ENCODE measurements at regions not wholly inside any gene's neighbourhood (a gene's known extent, or its start where the extent isn't known, plus 50 kb on each side); places are given as distances from the start of the nearest gene placed in this dataset.
"Not testable (repeated sequence)": the region's sequence is repeated elsewhere in the genome, so short reads cannot be mapped to it uniquely, and the experiment has no call there.

DNA sequence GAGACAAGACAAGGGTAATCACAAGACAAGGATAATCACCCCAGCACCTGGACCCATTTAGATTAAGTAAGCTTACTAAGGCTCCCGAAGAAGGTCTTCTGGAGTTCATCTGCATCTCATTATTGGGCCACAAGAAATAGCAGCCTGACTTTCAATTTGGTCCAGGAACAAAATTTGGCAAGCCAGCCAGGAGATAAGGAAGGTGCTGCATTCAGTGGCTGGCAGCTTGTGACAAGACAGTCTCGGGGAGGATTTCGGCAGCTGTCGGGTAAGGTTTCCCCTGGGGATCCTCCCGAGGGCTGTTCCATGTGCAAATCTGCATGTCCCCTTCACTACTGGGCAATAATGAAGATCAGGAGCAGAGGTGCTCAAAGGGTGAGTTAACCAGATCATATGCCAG is 195.2 kb downstream of the FCRL5 start:
- H3K27me3 ChIP-seq (ENCODE audit: control insufficient read depth, insufficient read depth, low read length) = no peaks in the 10 kb centered on the region
- no peaks in the 10 kb centered on the region for H3K36me3 ChIP-seq (ENCODE audit: control insufficient read depth, insufficient read depth, low read length)
- TF ChIP-seq, protein P1, sequence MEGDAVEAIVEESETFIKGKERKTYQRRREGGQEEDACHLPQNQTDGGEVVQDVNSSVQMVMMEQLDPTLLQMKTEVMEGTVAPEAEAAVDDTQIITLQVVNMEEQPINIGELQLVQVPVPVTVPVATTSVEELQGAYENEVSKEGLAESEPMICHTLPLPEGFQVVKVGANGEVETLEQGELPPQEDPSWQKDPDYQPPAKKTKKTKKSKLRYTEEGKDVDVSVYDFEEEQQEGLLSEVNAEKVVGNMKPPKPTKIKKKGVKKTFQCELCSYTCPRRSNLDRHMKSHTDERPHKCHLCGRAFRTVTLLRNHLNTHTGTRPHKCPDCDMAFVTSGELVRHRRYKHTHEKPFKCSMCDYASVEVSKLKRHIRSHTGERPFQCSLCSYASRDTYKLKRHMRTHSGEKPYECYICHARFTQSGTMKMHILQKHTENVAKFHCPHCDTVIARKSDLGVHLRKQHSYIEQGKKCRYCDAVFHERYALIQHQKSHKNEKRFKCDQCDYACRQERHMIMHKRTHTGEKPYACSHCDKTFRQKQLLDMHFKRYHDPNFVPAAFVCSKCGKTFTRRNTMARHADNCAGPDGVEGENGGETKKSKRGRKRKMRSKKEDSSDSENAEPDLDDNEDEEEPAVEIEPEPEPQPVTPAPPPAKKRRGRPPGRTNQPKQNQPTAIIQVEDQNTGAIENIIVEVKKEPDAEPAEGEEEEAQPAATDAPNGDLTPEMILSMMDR (IDR thresholded peaks at IDR 0.05; ENCODE audit: insufficient read depth, low read length, poor library complexity, severe bottlenecking) = no peak
- no peak for DNase-seq (ENCODE audit: low read depth)
- H3K4me3 ChIP-seq (ENCODE audit: low read depth, low read length) = no peak overlapping the region

DNA sequence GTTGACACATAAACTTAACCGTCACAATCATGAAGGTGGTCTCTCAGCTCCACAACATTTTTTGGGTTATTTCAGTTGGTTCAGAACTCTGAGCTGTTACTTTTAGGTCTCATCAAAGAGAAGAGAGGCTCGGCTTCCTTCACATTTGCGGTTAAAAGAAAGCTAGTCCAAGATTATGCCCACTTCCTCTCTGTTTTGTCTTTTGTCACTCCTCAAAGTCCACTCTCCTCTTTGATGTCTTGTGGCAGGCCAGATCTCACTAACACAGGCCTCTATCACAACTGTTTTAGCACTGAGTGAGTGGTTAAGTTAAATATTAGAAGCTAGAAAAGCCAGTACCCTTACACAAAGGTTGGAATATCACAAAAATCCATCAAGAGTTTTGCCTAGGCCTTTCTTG is 195.7 kb downstream of the FCRL5 start:
- TF ChIP-seq, protein P1 (IDR thresholded peaks at IDR 0.05; ENCODE audit: insufficient read depth, low read length, poor library complexity, severe bottlenecking) = no peak
- DNase-seq (ENCODE audit: low read depth) = no peak
- Histone ChIP-seq H3K4me3 (ENCODE audit: low read depth, low read length) (no peak overlapping the region), H3K36me3 (ENCODE audit: control insufficient read depth, insufficient read depth, low read length) (no peaks in the 10 kb centered on the region), H3K27me3 (ENCODE audit: control insufficient read depth, insufficient read depth, low read length) (no peaks in the 10 kb centered on the region)

DNA sequence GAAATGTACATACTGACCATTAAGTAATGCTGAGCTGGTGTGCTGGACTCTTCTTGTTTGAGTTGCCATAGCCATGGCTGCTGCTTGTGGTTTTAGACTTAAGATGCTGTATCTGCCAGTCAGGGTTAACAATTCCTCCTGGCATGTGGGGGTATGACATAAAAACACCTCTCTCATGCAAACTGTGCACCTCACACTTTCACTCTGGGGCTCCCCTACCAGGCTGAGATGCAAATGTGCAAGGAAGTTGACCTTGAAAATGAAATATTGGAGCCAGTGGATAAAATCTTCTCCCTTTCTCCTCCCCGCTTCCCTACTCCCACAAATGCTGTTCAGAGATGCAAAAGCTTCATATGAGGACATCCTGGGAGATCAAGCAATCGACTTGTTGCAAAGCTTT is 198.8 kb downstream of the FCRL5 start:
- TF ChIP-seq, protein P1 (IDR thresholded peaks at IDR 0.05; ENCODE audit: insufficient read depth, low read length, poor library complexity, severe bottlenecking) = no peak
- no peak for DNase-seq (ENCODE audit: low read depth)
- H3K4me3 ChIP-seq (ENCODE audit: low read depth, low read length) = no peak overlapping the region
- no peaks in the 10 kb centered on the region for H3K36me3 ChIP-seq (ENCODE audit: control insufficient read depth, insufficient read depth, low read length)
- H3K27me3 ChIP-seq (ENCODE audit: control insufficient read depth, insufficient read depth, low read length) = no peaks in the 10 kb centered on the region

DNA sequence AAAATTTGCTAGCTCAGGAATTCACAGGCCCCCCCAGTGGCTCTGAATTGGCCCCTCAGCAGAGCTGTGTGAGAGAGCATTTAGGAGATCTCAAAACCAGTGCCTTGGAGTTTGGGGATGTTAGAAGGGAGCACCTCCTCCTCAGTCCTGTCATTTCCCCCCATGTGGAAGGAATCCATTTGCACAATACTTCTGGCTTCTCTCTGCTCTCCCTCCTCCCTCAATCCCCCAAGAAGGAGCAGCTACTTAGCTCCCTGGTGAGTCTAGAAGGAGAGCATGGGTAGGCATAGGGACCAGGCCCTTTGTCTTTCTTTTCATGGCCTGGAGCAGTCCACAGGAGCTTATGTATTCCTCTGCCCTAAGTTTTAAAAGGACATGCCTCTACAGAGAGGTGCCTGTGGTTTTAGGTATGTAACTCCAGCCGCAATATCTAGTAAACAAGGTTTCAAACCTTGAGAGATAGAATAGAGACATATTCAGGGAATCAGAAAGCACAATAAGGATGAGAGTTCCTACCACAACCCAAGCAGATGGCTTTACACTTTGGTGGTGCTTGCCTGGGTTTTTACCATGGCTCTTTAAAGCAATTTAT is 199.4 kb downstream of the FCRL5 start:
- no peaks in the 10 kb centered on the region for H3K27me3 ChIP-seq (ENCODE audit: control insufficient read depth, insufficient read depth, low read length)
- no peak for DNase-seq (ENCODE audit: low read depth)
- TF ChIP-seq, protein P1 (IDR thresholded peaks at IDR 0.05; ENCODE audit: insufficient read depth, low read length, poor library complexity, severe bottlenecking) = no peak

DNA sequence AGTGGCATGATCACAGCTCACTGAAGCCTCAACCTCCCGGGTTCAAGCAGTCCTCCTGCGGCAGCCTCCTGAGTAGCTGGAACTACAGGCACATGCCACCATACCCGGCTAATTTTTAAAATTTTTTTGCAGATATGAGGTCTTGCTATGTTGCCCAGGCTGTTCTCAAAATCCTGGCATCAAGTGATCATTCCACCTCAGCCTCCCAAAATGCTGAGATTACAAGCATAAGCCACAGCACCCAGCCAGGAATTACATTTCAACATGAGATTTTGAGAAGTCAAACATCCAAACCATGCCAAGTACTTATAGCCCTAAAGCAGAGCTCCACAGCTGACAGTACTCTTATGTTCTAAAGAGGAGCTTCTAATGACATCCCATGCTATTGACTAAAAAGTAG is 200.1 kb downstream of the FCRL5 start:
- Histone ChIP-seq H3K36me3 (ENCODE audit: control insufficient read depth, insufficient read depth, low read length) (no peaks in the 10 kb centered on the region), H3K4me3 (ENCODE audit: low read depth, low read length) (no peak overlapping the region), H3K27me3 (ENCODE audit: control insufficient read depth, insufficient read depth, low read length) (no peaks in the 10 kb centered on the region)
- TF ChIP-seq, protein P1 (IDR thresholded peaks at IDR 0.05; ENCODE audit: insufficient read depth, low read length, poor library complexity, severe bottlenecking) = no peak
- no peak for DNase-seq (ENCODE audit: low read depth)

More for the DNA sequence above, 199.4 kb downstream of the FCRL5 start:
- Histone ChIP-seq H3K36me3 (ENCODE audit: control insufficient read depth, insufficient read depth, low read length) (no peaks in the 10 kb centered on the region), H3K4me3 (ENCODE audit: low read depth, low read length) (no peak overlapping the region)

DNA sequence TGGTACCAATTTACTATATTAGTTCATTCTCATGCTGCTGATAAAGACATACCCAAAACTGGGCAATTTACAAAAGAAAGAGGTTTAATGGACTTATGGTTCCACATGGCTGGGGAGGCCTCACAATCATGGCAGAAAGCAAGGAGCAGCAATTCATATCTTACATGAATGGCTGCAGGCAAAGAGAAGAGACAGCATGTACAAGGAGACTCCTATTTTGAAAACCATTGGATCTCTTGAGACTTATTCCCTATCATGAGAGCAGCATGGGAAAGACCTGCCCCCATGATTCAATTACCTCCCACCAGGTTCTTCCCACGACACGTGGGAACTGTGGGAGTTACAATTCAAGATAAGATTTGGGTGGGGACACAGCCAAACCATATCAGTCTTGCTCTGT is 200.5 kb downstream of the FCRL5 start:
- H3K4me3 ChIP-seq (ENCODE audit: low read depth, low read length); H3K27me3 ChIP-seq (ENCODE audit: control insufficient read depth, insufficient read depth, low read length); H3K36me3 ChIP-seq (ENCODE audit: control insufficient read depth, insufficient read depth, low read length); DNase-seq (ENCODE audit: low read depth): not testable (repeated sequence)
